Spleen (tissue), 7 donors: ENCODE measurements at regions not wholly inside any gene's neighbourhood (a gene's known extent, or its start where the extent isn't known, plus 50 kb on each side); places are given as distances from the start of the nearest gene placed in this dataset.

ENCODE experiments used
- POLR2A ChIP-seq, 3 donors: fragments of 450-650 bp; IDR thresholded peaks; one replicate each; pipeline ENCODE4 v1.5.1; 2017; ENCODE audit warnings: antibody characterized with exemption in 3 of 3, mild to moderate bottlenecking in 1 of 3
- TF ChIP-seq, protein P1 (sequence below), 11 experiments: fragments of 200-600 bp in 7 of 11; fragments of 450-650 bp in 4 of 11; sonication (generic) in 4 of 11; IDR thresholded peaks in 8 of 11; conservative IDR thresholded peaks in 3 of 11; 1 replicate in 7 of 11; 2 replicates in 4 of 11; pipeline versions ENCODE4 v1.4.0 to v1.8.0; 2016 to 2021; ENCODE audit warnings: antibody characterized with exemption in 11 of 11, inconsistent platforms in 4 of 11, mild to moderate bottlenecking in 1 of 11
- donor health status: DM: no; HTN: no; CAD: no; lungs with moderate emphysema.
- donor health status: DM: no; HTN: no; CAD: no.
- donor health status: DM: no; HTN: no; CAD: no.

DNA sequence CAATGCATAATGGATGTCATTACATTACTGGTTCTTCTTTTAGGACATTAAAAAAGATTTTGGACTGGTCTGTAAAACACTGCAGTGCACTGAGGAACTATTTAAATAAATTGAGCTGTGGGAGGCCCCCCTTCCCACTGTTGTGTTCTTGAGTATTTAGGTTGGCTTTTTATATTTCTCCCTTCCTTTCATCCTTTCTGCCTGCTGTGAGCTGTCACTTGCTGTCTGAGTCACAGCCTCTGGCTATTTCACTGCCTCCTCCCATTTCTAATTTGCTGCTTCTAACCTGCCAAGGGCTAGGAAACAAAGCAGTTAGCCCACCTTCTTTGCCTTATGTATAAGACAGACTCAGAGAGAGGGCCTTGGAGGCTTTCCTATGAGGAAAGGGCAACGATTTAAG lies 89.0 kb upstream of the FNDC3B start:
- TF ChIP-seq POLR2A (IDR thresholded peaks at IDR 0.05) = no peak
- TF ChIP-seq, protein P1, sequence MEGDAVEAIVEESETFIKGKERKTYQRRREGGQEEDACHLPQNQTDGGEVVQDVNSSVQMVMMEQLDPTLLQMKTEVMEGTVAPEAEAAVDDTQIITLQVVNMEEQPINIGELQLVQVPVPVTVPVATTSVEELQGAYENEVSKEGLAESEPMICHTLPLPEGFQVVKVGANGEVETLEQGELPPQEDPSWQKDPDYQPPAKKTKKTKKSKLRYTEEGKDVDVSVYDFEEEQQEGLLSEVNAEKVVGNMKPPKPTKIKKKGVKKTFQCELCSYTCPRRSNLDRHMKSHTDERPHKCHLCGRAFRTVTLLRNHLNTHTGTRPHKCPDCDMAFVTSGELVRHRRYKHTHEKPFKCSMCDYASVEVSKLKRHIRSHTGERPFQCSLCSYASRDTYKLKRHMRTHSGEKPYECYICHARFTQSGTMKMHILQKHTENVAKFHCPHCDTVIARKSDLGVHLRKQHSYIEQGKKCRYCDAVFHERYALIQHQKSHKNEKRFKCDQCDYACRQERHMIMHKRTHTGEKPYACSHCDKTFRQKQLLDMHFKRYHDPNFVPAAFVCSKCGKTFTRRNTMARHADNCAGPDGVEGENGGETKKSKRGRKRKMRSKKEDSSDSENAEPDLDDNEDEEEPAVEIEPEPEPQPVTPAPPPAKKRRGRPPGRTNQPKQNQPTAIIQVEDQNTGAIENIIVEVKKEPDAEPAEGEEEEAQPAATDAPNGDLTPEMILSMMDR (IDR thresholded peaks at IDR 0.05 in 8 of 11, conservative IDR thresholded peaks at IDR 0.05 in 3 of 11) = no peak
